HAP-1 (cell line): ENCODE measurements at regions not wholly inside any gene's neighbourhood (a gene's known extent, or its start where the extent isn't known, plus 50 kb on each side); places are given as distances from the start of the nearest gene placed in this dataset.
"Not testable (repeated sequence)": the region's sequence is repeated elsewhere in the genome, so short reads cannot be mapped to it uniquely, and the experiment has no call there.

Experiments
- DNase-seq, 2 experiments: peaks; one replicate each; pipeline ENCODE4 v3.0.0-alpha.2; 2016 to 2020; ENCODE audit warnings: low spot score in 2 of 2
- H3K27me3 ChIP-seq: fragments of 250-450 bp; sonication (Bioruptor Pico); 2 replicates; pipeline ENCODE4 v1.5.1; 2020; ENCODE audit warnings: low read depth, mild to moderate bottlenecking, moderate library complexity
- H3K36me3 ChIP-seq: fragments of 250-450 bp; sonication (Bioruptor Pico); replicated peaks from 2 replicates; pipeline ENCODE4 v1.5.1; 2020; ENCODE audit warnings: mild to moderate bottlenecking
- H3K4me1 ChIP-seq: fragments of 250-450 bp; sonication (Bioruptor Pico); 2 replicates; pipeline ENCODE4 v1.5.1; 2020; ENCODE audit warnings: mild to moderate bottlenecking
- H3K4me3 ChIP-seq: fragments of 250-450 bp; sonication (Bioruptor Pico); 2 replicates; pipeline ENCODE4 v1.5.1; 2020; ENCODE audit warnings: mild to moderate bottlenecking, moderate library complexity
- H3K9me3 ChIP-seq: fragments of 250-450 bp; sonication (Bioruptor Pico); 2 replicates; pipeline ENCODE4 v1.5.1; 2020; ENCODE audit warnings: mild to moderate bottlenecking, moderate library complexity
- in situ Hi-C: fragments of 300-500 bp; cut with MboI; formaldehyde crosslinking; loops from 3 replicates; pipeline ENCODE4 v1.14.3; 2020; ENCODE audit warnings: low sequenced_read_pairs, inconsistent platforms, mixed read lengths

DNA sequence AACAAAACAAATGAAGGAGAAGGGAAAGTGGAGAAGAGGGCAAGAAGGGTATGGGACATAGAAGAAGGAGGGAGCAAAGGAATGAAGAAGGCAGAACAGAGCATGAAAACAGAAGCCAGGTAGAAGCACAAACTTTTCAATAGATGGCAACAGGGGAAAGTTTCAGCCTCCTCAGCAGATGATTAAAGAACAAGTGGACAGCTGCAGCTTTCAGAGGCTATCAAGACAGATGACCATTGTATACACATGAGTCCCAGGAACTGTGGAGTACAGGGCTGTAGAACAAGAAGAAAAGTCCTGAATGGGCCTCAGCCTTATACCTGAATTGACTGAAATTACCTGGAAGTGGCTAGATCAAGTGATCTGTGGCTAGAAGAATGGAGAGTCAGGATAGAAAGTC lies 62.0 kb upstream of the FIBIN start:
- in situ Hi-C loops = no loop called here
- no peaks in the 10 kb centered on the region for H3K4me1 ChIP-seq
- no peaks in the 10 kb centered on the region; the same call in 1 of the 2 replicates for H3K36me3 ChIP-seq
- peaks cover 2% of the 10 kb centered on the region; the same call in 1 of the 2 replicates for H3K27me3 ChIP-seq
- DNase-seq = no peak
- no peak overlapping the region for H3K4me3 ChIP-seq
- H3K9me3 ChIP-seq = no peaks in the 10 kb centered on the region

DNA sequence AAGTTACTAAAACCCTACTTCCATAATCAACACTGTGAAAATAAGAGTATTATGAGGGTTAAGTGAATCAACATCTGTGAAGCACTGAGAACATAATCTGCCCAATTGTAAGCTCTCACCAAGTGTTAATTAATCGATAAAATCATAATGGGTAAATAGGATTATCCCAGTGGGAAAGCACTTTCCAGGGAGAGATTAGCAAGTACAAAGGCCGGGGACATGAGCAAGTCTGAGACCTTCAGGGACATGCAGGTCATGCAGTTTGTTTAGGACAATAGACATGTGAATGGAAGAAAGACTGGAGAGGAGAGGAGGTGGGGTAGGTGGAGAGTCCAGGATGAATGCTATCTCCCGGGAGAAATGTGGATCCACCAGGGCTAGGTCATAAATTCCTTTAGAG lies 57.8 kb upstream of the FIBIN start:
- in situ Hi-C loops = no loop called here
- DNase-seq = peak; percentile 15 to 46
- no peaks in the 10 kb centered on the region for H3K4me1 ChIP-seq
- no peak overlapping the region for H3K4me3 ChIP-seq
- no peaks in the 10 kb centered on the region; the same call in 1 of the 2 replicates for H3K36me3 ChIP-seq
- 0 out of 2 replicates have a peak, but pooled peaks cover 3% of the 10 kb centered on the region for H3K27me3 ChIP-seq
- no peaks in the 10 kb centered on the region for H3K9me3 ChIP-seq

DNA sequence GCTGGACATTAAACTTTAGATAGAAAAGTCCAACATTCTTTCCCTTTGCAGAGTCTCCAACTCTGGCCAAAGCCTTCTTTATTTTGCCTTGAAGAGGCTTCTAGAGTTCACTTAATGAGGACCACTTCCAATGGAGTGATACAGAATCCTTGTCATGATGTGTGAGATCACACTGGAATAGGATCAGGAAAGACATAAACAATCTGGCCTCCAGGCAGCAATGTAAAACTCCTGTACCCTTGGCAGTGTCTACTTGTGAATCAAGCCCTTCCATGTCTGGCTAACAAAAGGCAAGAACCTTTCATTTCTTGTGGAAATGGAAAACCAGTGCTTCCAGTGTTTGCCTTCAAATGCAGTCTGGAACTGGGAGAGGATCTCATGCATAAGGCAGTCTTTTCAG lies 56.5 kb upstream of the FIBIN start:
- in situ Hi-C loops = no loop called here
- no peak for DNase-seq
- no peaks in the 10 kb centered on the region for H3K4me1 ChIP-seq
- H3K4me3 ChIP-seq = no peak overlapping the region
- H3K9me3 ChIP-seq = no peaks in the 10 kb centered on the region
- no peaks in the 10 kb centered on the region; the same call in 1 of the 2 replicates for H3K36me3 ChIP-seq
- peaks cover 3% of the 10 kb centered on the region; the same call in 1 of the 2 replicates for H3K27me3 ChIP-seq

DNA sequence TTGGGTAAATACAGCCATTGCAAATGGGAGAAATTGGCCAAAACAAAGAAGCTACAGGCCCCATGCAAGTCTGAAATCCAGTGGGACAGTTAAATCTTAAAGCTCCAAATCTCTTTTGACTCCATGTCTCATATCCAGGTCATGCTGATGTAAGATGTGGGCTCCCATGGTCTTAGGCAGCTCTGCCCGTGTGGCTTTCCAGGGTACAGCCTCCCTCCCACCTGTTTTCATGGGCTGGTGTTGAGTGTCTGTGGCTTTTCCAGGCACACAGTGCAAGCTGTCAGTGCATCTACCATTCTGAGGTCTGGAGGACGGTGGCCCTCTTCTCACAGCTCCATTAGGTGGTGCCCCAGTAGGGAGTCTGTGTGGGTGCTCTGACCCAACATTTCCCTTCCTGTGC lies 53.4 kb upstream of the FIBIN start:
- in situ Hi-C loops, DNase-seq, H3K4me1 ChIP-seq, H3K27me3 ChIP-seq, H3K4me3 ChIP-seq, H3K9me3 ChIP-seq, H3K36me3 ChIP-seq: not testable (repeated sequence)

DNA sequence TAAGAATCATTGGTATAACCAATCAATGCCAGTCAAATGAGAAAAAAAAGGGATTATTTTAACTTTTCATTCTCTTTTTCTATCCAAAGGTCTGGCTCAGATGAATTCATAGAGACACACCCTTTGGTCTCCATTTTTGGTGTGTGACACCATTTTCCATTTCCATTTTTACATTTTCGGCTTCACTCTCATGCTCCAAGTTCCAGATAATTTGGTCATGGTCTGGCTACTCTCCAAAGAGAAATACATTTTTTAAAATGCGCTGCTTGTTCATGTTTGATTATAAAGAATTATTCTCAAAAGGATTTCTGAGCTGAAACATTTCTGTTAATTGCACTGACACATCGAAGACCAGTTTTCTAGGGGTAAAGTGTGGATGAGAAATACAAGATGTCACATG lies 51.6 kb upstream of the FIBIN start:
- no peak for DNase-seq
- Histone ChIP-seq H3K27me3 (peaks cover 9% of the 10 kb centered on the region), H3K36me3 (no peaks in the 10 kb centered on the region), H3K4me1 (no peaks in the 10 kb centered on the region), H3K9me3 (no peaks in the 10 kb centered on the region), H3K4me3 (no peak overlapping the region)
- in situ Hi-C loops = no loop called here

DNA sequence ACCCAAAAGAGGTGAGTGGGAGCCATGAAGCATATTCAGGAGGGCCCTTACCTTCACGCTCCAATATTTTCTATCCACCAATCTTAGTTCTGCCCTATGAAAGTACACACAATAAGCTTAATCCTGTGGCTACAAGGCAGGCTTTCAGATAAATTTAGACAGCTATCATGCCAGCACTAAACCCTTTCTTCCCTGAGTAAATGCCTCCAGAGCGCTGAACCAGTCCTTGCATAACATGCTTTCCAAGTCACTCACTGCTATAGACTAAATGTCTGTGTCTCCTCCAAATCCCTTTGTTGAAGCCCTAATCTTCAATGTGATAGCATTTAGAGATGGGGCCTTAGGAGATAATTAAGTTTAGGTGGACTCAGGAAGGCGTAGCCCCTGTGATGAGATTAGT lies 50.3 kb upstream of the FIBIN start:
- Histone ChIP-seq H3K9me3 (no peaks in the 10 kb centered on the region), H3K27me3 (peaks cover 6% of the 10 kb centered on the region), H3K4me1 (no peaks in the 10 kb centered on the region), H3K4me3 (no peak overlapping the region), H3K36me3 (no peaks in the 10 kb centered on the region)
- no peak for DNase-seq
- in situ Hi-C loops = no loop called here
